DND-41 (cell line): ENCODE measurements at regions not wholly inside any gene's neighbourhood (a gene's known extent, or its start where the extent isn't known, plus 50 kb on each side); places are given as distances from the start of the nearest gene placed in this dataset.

ENCODE experiments used
- CTCF ChIP-seq: IDR thresholded peaks from 2 replicates; pipeline ENCODE4 v1.5.1; 2012; ENCODE audit warnings: borderline replicate concordance, low read length, moderate library complexity, mild to moderate bottlenecking; ENCODE audit not compliant: poor library complexity, severe bottlenecking; ENCODE audit errors: extremely low read depth
- EZH2 ChIP-seq: IDR thresholded peaks from 3 replicates; pipeline ENCODE4 v1.6.1; 2012; ENCODE audit warnings: borderline replicate concordance, low read depth, mild to moderate bottlenecking, moderate library complexity, low read length, inconsistent platforms; ENCODE audit not compliant: severe bottlenecking

- TF ChIP-seq CTCF (no peak), EZH2 (no peak)
Observed at GRCh38 chr1:88351960-88352359, 332.1 kb upstream of the PKN2 start.
